ENCODE measurements at regions not wholly inside any gene's neighbourhood (a gene's known extent, or its start where the extent isn't known, plus 50 kb on each side); places are given as distances from the start of the nearest gene placed in this dataset.

DNA sequence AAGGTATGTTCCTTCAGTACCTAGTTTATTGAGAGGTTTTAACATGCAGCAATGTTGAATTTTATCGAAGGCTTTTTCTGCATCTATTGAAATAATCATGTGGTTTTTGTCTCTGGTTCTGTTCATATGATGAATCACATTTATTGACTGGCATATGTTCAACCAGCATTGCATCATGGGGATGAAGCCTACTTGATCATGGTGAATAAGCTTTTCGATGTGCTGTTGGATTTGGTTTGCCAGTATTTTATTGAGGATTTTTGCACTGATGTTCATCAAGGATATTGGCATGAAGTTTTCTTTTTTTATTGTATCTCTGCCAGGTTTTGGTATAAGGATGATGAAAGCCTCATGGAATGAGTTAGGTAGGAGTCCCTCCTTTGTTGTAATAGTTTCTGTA is 204.0 kb upstream of the GNAI1 start:
- no peaks in the 10 kb centered on the region for H3K36me3 ChIP-seq (ENCODE audit: control insufficient read depth, low read length)
- no peaks in the 10 kb centered on the region for H3F3A ChIP-seq (ENCODE audit: control insufficient read depth, insufficient read depth)
- H3K4me2 ChIP-seq (ENCODE audit: low read length) = no peak overlapping the region
- H3K9me2 ChIP-seq (replicated peaks; ENCODE audit: control insufficient read depth, low read length) = no peaks in the 10 kb centered on the region
- no peaks in the 10 kb centered on the region for H3K4me1 ChIP-seq (ENCODE audit: control insufficient read depth, low read length)
- H3K27ac ChIP-seq (ENCODE audit: low read depth, low read length) = no peak overlapping the region
- no peaks in the 10 kb centered on the region for H3K27me3 ChIP-seq (ENCODE audit: control insufficient read depth, low read length)
- no peaks in the 10 kb centered on the region for H4K20me1 ChIP-seq (ENCODE audit: control insufficient read depth, insufficient read depth, low read depth, low read length)
- H3K4me3 ChIP-seq (ENCODE audit: low read length) = no peak overlapping the region
- no peaks in the 10 kb centered on the region for H3K9me3 ChIP-seq (ENCODE audit: control insufficient read depth, insufficient read depth, low read length)
- TF ChIP-seq CTCF (IDR thresholded peaks at IDR 0.05; ENCODE audit: low read depth, low read length, poor library complexity, severe bottlenecking) (no peak), EZH2phosphoT487 (IDR thresholded peaks at IDR 0.05; ENCODE audit: borderline replicate concordance, low read length) (no peak)
- no peaks in the 10 kb centered on the region for H3K79me2 ChIP-seq (ENCODE audit: control insufficient read depth, low read length)

DNA sequence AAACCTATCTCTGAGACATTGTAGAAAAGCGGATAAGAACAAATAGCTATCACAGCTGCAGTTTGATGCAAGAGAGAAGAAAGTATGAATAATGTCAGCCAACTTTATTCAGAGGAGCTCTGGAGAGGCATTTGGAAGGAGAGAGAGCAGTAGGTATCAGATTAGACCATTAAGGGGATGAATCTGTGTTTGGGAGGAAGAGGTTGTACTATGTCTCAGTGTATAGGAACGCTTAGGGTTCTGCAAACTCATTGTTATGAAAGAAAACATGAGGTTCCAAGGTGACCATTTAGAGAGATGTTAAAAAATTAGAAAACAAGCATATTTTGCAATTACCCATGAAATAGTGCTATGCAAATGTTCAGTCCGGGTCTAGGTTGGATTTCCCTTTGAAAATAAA is 207.5 kb upstream of the GNAI1 start:
- Histone ChIP-seq H3K27me3 (ENCODE audit: control insufficient read depth, low read length) (no peaks in the 10 kb centered on the region), H3K4me3 (ENCODE audit: low read length) (no peak overlapping the region), H3K4me1 (ENCODE audit: control insufficient read depth, low read length) (no peaks in the 10 kb centered on the region), H3F3A (ENCODE audit: control insufficient read depth, insufficient read depth) (no peaks in the 10 kb centered on the region), H3K27ac (ENCODE audit: low read depth, low read length) (no peak overlapping the region), H3K9me3 (ENCODE audit: control insufficient read depth, insufficient read depth, low read length) (0 out of 2 replicates have a peak, but pooled peaks cover 10% of the 10 kb centered on the region), H3K36me3 (ENCODE audit: control insufficient read depth, low read length) (no peaks in the 10 kb centered on the region), H4K20me1 (ENCODE audit: control insufficient read depth, insufficient read depth, low read depth, low read length) (no peaks in the 10 kb centered on the region), H3K79me2 (ENCODE audit: control insufficient read depth, low read length) (no peaks in the 10 kb centered on the region), H3K4me2 (ENCODE audit: low read length) (no peak overlapping the region), H3K9me2 (replicated peaks; ENCODE audit: control insufficient read depth, low read length) (no peaks in the 10 kb centered on the region)
- TF ChIP-seq EZH2phosphoT487 (IDR thresholded peaks at IDR 0.05; ENCODE audit: borderline replicate concordance, low read length) (no peak), CTCF (IDR thresholded peaks at IDR 0.05; ENCODE audit: low read depth, low read length, poor library complexity, severe bottlenecking) (no peak)

GRCh38 chr7:79923953-79924352 is 210.7 kb upstream of the GNAI1 start:
- Histone ChIP-seq H3K4me3 (ENCODE audit: low read length) (no peak overlapping the region), H3K4me1 (ENCODE audit: control insufficient read depth, low read length) (no peaks in the 10 kb centered on the region), H3K9me3 (ENCODE audit: control insufficient read depth, insufficient read depth, low read length) (0 out of 2 replicates have a peak, but pooled peaks cover 10% of the 10 kb centered on the region), H3K79me2 (ENCODE audit: control insufficient read depth, low read length) (no peaks in the 10 kb centered on the region), H3K27ac (ENCODE audit: low read depth, low read length) (no peak overlapping the region), H3K27me3 (ENCODE audit: control insufficient read depth, low read length) (no peaks in the 10 kb centered on the region), H3F3A (ENCODE audit: control insufficient read depth, insufficient read depth) (no peaks in the 10 kb centered on the region), H3K36me3 (ENCODE audit: control insufficient read depth, low read length) (no peaks in the 10 kb centered on the region), H4K20me1 (ENCODE audit: control insufficient read depth, insufficient read depth, low read depth, low read length) (no peaks in the 10 kb centered on the region), H3K9me2 (replicated peaks; ENCODE audit: control insufficient read depth, low read length) (no peaks in the 10 kb centered on the region), H3K4me2 (ENCODE audit: low read length) (no peak overlapping the region)
- no peak for TF ChIP-seq EZH2phosphoT487 (IDR thresholded peaks at IDR 0.05; ENCODE audit: borderline replicate concordance, low read length)
- TF ChIP-seq CTCF (IDR thresholded peaks at IDR 0.05; ENCODE audit: low read depth, low read length, poor library complexity, severe bottlenecking) = no peak

DNA sequence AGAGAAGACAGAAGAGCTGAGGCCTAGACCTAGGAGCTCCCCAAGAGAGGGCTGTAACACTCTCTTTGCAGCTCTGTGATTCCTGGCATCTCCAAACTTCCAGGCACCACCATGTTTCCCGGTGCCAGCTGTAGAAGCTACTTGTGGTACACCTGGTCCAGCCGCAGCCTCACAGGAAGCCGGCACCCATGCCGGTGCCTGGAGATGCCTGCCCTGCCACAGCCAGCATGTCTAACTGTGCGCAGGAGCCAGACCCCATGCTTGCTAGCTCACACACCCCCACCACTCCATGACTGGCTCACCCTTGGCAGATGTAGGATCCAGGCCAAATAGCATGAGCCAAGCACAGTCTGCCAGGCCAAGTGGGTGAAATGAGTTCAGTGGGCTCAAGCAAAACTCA is 211.7 kb upstream of the GNAI1 start:
- no peaks in the 10 kb centered on the region for H3K4me1 ChIP-seq (ENCODE audit: control insufficient read depth, low read length)
- no peaks in the 10 kb centered on the region for H3K9me2 ChIP-seq (replicated peaks; ENCODE audit: control insufficient read depth, low read length)
- H3K4me3 ChIP-seq (ENCODE audit: low read length) = no peak overlapping the region
- 0 out of 2 replicates have a peak, but pooled peaks cover 10% of the 10 kb centered on the region for H3K9me3 ChIP-seq (ENCODE audit: control insufficient read depth, insufficient read depth, low read length)
- no peak overlapping the region for H3K4me2 ChIP-seq (ENCODE audit: low read length)
- H3K27ac ChIP-seq (ENCODE audit: low read depth, low read length) = no peak overlapping the region
- H3K79me2 ChIP-seq (ENCODE audit: control insufficient read depth, low read length) = no peaks in the 10 kb centered on the region
- no peaks in the 10 kb centered on the region for H3K36me3 ChIP-seq (ENCODE audit: control insufficient read depth, low read length)
- TF ChIP-seq EZH2phosphoT487 (IDR thresholded peaks at IDR 0.05; ENCODE audit: borderline replicate concordance, low read length) (no peak), CTCF (IDR thresholded peaks at IDR 0.05; ENCODE audit: low read depth, low read length, poor library complexity, severe bottlenecking) (no peak)
- no peaks in the 10 kb centered on the region for H3K27me3 ChIP-seq (ENCODE audit: control insufficient read depth, low read length)
- H4K20me1 ChIP-seq (ENCODE audit: control insufficient read depth, insufficient read depth, low read depth, low read length) = no peaks in the 10 kb centered on the region
- no peaks in the 10 kb centered on the region for H3F3A ChIP-seq (ENCODE audit: control insufficient read depth, insufficient read depth)
